ENCODE measurements at regions not wholly inside any gene's neighbourhood (a gene's known extent, or its start where the extent isn't known, plus 50 kb on each side); places are given as distances from the start of the nearest gene placed in this dataset.
A peak's percentile ranks its signal among the peaks of the same experiment; 100 is the strongest.

GRCh38 chr13:48891586-48891985, 84.1 kb upstream of the FNDC3A start:
- DNase-seq (ENCODE audit: low read depth) = peak; percentile 75

GRCh38 chr13:48892053-48892687, 83.5 kb upstream of the FNDC3A start:
- DNase-seq (ENCODE audit: low read depth) = peak; percentile 89

- DNase-seq (ENCODE audit: low read depth) = no peak
Measured at GRCh38 chr13:48892688-48893075, 83.0 kb upstream of the FNDC3A start.

GRCh38 chr13:48896312-48896711, 79.4 kb upstream of the FNDC3A start:
- peak; percentile 67 for DNase-seq (ENCODE audit: low read depth)

- no peak for DNase-seq (ENCODE audit: low read depth)
Measured at GRCh38 chr13:48901781-48902180, 73.9 kb upstream of the FNDC3A start.

GRCh38 chr13:48902368-48902767, 73.3 kb upstream of the FNDC3A start:
- DNase-seq (ENCODE audit: low read depth) = peak; percentile 64

- DNase-seq (ENCODE audit: low read depth) = no peak
Measured at GRCh38 chr13:48904668-48905290, 70.9 kb upstream of the FNDC3A start.

GRCh38 chr13:48906200-48906599, 69.5 kb upstream of the FNDC3A start:
- DNase-seq (ENCODE audit: low read depth) = no peak

GRCh38 chr13:48908381-48909055, 67.2 kb upstream of the FNDC3A start:
- peak; percentile 43 for DNase-seq (ENCODE audit: low read depth)

GRCh38 chr13:48909056-48909389, 66.7 kb upstream of the FNDC3A start:
- no peak for DNase-seq (ENCODE audit: low read depth)

GRCh38 chr13:48910686-48911085, 65.0 kb upstream of the FNDC3A start:
- DNase-seq (ENCODE audit: low read depth) = no peak

GRCh38 chr13:48919751-48920150, 56.0 kb upstream of the FNDC3A start:
- no peak for DNase-seq (ENCODE audit: low read depth)

GRCh38 chr13:48920730-48921129, 55.0 kb upstream of the FNDC3A start:
- no peak for DNase-seq (ENCODE audit: low read depth)

- no peak for DNase-seq (ENCODE audit: low read depth)
Measured at GRCh38 chr13:48923376-48923775, 52.3 kb upstream of the FNDC3A start.

- no peak for DNase-seq (ENCODE audit: low read depth)
Measured at GRCh38 chr13:48925001-48925400, 50.7 kb upstream of the FNDC3A start.

All from amniotic epithelial cell (primary cell).